DMS114 treated with DMSO at 0.1 percent for 48 hours (cell line): ENCODE measurements at regions not wholly inside any gene's neighbourhood (a gene's known extent, or its start where the extent isn't known, plus 50 kb on each side); places are given as distances from the start of the nearest gene placed in this dataset.
"Not testable (repeated sequence)": the region's sequence is repeated elsewhere in the genome, so short reads cannot be mapped to it uniquely, and the experiment has no call there.

Experiments used
- DNase-seq: peaks from one replicate; lab custom pipeline; 2025; ENCODE audit not compliant: unreplicated experiment; lab: John Stamatoyannopoulos, UW

- DNase-seq: no peak
These were observed 150.2 kb downstream of the BRD1 start for GRCh38 chr22:49677495-49677889.

GRCh38 chr22:49676783-49677494, 150.7 kb downstream of the BRD1 start:
- DNase-seq: no peak

GRCh38 chr22:49676230-49676629, 151.4 kb downstream of the BRD1 start:
- no peak for DNase-seq

GRCh38 chr22:49674479-49675050, 153.1 kb downstream of the BRD1 start:
- no peak for DNase-seq

- DNase-seq: no peak
These were observed 154.6 kb downstream of the BRD1 start for GRCh38 chr22:49673048-49673447.

- DNase-seq: no peak
These were observed 155.6 kb downstream of the BRD1 start for GRCh38 chr22:49672014-49672516.

GRCh38 chr22:49671331-49672013, 156.2 kb downstream of the BRD1 start:
- no peak for DNase-seq

- DNase-seq: no peak
These were observed 157.0 kb downstream of the BRD1 start for GRCh38 chr22:49670456-49671330.

GRCh38 chr22:49669969-49670455, 157.7 kb downstream of the BRD1 start:
- DNase-seq: not testable (repeated sequence)

GRCh38 chr22:49669427-49669968, 158.2 kb downstream of the BRD1 start:
- DNase-seq: not testable (repeated sequence)

- no peak for DNase-seq
These were observed 159.3 kb downstream of the BRD1 start for GRCh38 chr22:49668402-49668801.

GRCh38 chr22:49667236-49667635, 160.4 kb downstream of the BRD1 start:
- DNase-seq: no peak

- no peak for DNase-seq
These were observed 161.4 kb downstream of the BRD1 start for GRCh38 chr22:49666146-49666809.

- DNase-seq: no peak
These were observed 162.8 kb downstream of the BRD1 start for GRCh38 chr22:49664891-49665290.

GRCh38 chr22:49664371-49664881, 163.2 kb downstream of the BRD1 start:
- DNase-seq: no peak

- DNase-seq: no peak
These were observed 163.8 kb downstream of the BRD1 start for GRCh38 chr22:49663823-49664222.

GRCh38 chr22:49663311-49663711, 164.4 kb downstream of the BRD1 start:
- DNase-seq: no peak

- DNase-seq: no peak
These were observed 165.0 kb downstream of the BRD1 start for GRCh38 chr22:49662681-49663080.

- no peak for DNase-seq
These were observed 166.6 kb downstream of the BRD1 start for GRCh38 chr22:49660794-49661781.
